HEK293 (cell line): ENCODE measurements at regions not wholly inside any gene's neighbourhood (a gene's known extent, or its start where the extent isn't known, plus 50 kb on each side); places are given as distances from the start of the nearest gene placed in this dataset.
"Not testable (repeated sequence)": the region's sequence is repeated elsewhere in the genome, so short reads cannot be mapped to it uniquely, and the experiment has no call there.

Experiments used
- CTCF ChIA-PET: fragments of 350-600 bp; formaldehyde crosslinking; extraction: SDS; loops from one replicate; lab custom pipeline; 2021; ENCODE audit warnings: antibody characterized with exemption; lab: Yijun Ruan, JAX
- POLR2A ChIA-PET: fragments of 300-600 bp; formaldehyde crosslinking; extraction: SDS; loops from one replicate; lab custom pipeline; 2020; ENCODE audit warnings: antibody characterized with exemption, inconsistent platforms; lab: Yijun Ruan, JAX
- H3K27ac ChIP-seq: fragments of 200-500 bp; sonication (Bioruptor generic); 2 replicates; pipeline ENCODE4 v1.5.1; 2014; ENCODE audit warnings: low read depth, low read length, control low read depth, inconsistent platforms; ENCODE audit errors: extremely low read depth
- H3K36me3 ChIP-seq, 2 experiments: fragments of 200-500 bp in 1 of 2; sonication (Bioruptor generic) in 1 of 2; 1 replicate in 1 of 2; 2 replicates in 1 of 2; pipeline ENCODE4 v1.5.1; 2014 to 2017; ENCODE audit warnings: inconsistent platforms in 2 of 2, low read length in 2 of 2; ENCODE audit not compliant: control insufficient read depth in 2 of 2, insufficient read depth in 1 of 2
- H3K4me1 ChIP-seq: fragments of 200-500 bp; sonication (Bioruptor generic); 2 replicates; pipeline ENCODE4 v1.5.1; 2014; ENCODE audit warnings: mild to moderate bottlenecking, low read length, inconsistent platforms; ENCODE audit not compliant: control insufficient read depth, insufficient read depth
- H3K4me3 ChIP-seq: 2 replicates; pipeline ENCODE4 v1.5.1; 2011; ENCODE audit warnings: low read depth, mild to moderate bottlenecking, control low read depth, low read length, moderate library complexity
- H3K9me3 ChIP-seq: fragments of 200-500 bp; sonication (Bioruptor generic); 2 replicates; pipeline ENCODE4 v1.5.1; 2014; ENCODE audit warnings: low read depth, low read length, inconsistent platforms; ENCODE audit not compliant: control insufficient read depth, insufficient read depth

- H3K27ac ChIP-seq, H3K4me3 ChIP-seq, H3K9me3 ChIP-seq, H3K4me1 ChIP-seq, H3K36me3 ChIP-seq, CTCF ChIA-PET, POLR2A ChIA-PET: not testable (repeated sequence)
Measured at GRCh38 chrX:63218202-63218601, 132.9 kb downstream of the SPIN4 start.

GRCh38 chrX:63217549-63217948 lies 133.6 kb downstream of the SPIN4 start:
- H3K36me3 ChIP-seq, H3K27ac ChIP-seq, H3K4me3 ChIP-seq, POLR2A ChIA-PET, H3K9me3 ChIP-seq, H3K4me1 ChIP-seq, CTCF ChIA-PET: not testable (repeated sequence)

GRCh38 chrX:63209645-63210044 lies 141.5 kb downstream of the SPIN4 start:
- H3K4me1 ChIP-seq, H3K4me3 ChIP-seq, CTCF ChIA-PET, H3K9me3 ChIP-seq, POLR2A ChIA-PET, H3K36me3 ChIP-seq, H3K27ac ChIP-seq: not testable (repeated sequence)

GRCh38 chrX:63209128-63209527 lies 142.0 kb downstream of the SPIN4 start:
- H3K36me3 ChIP-seq, H3K4me1 ChIP-seq, H3K9me3 ChIP-seq, POLR2A ChIA-PET, H3K4me3 ChIP-seq, CTCF ChIA-PET, H3K27ac ChIP-seq: not testable (repeated sequence)

GRCh38 chrX:63204266-63205074 lies 146.7 kb downstream of the SPIN4 start:
- H3K9me3 ChIP-seq, POLR2A ChIA-PET, H3K4me1 ChIP-seq, H3K27ac ChIP-seq, CTCF ChIA-PET, H3K4me3 ChIP-seq, H3K36me3 ChIP-seq: not testable (repeated sequence)

- CTCF ChIA-PET, H3K4me3 ChIP-seq, H3K4me1 ChIP-seq, H3K27ac ChIP-seq, H3K9me3 ChIP-seq, H3K36me3 ChIP-seq, POLR2A ChIA-PET: not testable (repeated sequence)
Measured at GRCh38 chrX:63201987-63202386, 149.1 kb downstream of the SPIN4 start.

- H3K36me3 ChIP-seq, H3K4me3 ChIP-seq, CTCF ChIA-PET, POLR2A ChIA-PET, H3K27ac ChIP-seq, H3K9me3 ChIP-seq, H3K4me1 ChIP-seq: not testable (repeated sequence)
Measured at GRCh38 chrX:63198693-63199092, 152.4 kb downstream of the SPIN4 start.

GRCh38 chrX:63192366-63193041 lies 158.6 kb downstream of the SPIN4 start:
- H3K4me3 ChIP-seq, H3K9me3 ChIP-seq, H3K36me3 ChIP-seq, CTCF ChIA-PET, H3K27ac ChIP-seq, POLR2A ChIA-PET, H3K4me1 ChIP-seq: not testable (repeated sequence)
